ENCODE measurements at regions not wholly inside any gene's neighbourhood (a gene's known extent, or its start where the extent isn't known, plus 50 kb on each side); places are given as distances from the start of the nearest gene placed in this dataset.
"Not testable (repeated sequence)": the region's sequence is repeated elsewhere in the genome, so short reads cannot be mapped to it uniquely, and the experiment has no call there.

- TF ChIP-seq CTCF, POLR2A, POLR2AphosphoS5 (IDR thresholded peaks at IDR 0.05): not testable (repeated sequence)
Measured at GRCh38 chr19:28997866-28998265, 215.1 kb downstream of the UQCRFS1 start.
